HEK293T (cell line): ENCODE measurements at regions not wholly inside any gene's neighbourhood (a gene's known extent, or its start where the extent isn't known, plus 50 kb on each side); places are given as distances from the start of the nearest gene placed in this dataset.

Source experiments
- ARNT ChIP-seq: fragments of 450-650 bp; IDR thresholded peaks from 2 replicates; pipeline ENCODE4 v1.6.1; 2017; ENCODE audit warnings: mild to moderate bottlenecking
- ELF4 ChIP-seq: fragments of 450-650 bp; IDR thresholded peaks from 2 replicates; pipeline ENCODE4 v1.6.1; 2017; ENCODE audit warnings: antibody characterized with exemption
- FOXA1 ChIP-seq: fragments of 450-650 bp; IDR thresholded peaks from 2 replicates; pipeline ENCODE4 v1.6.1; 2016; ENCODE audit warnings: mild to moderate bottlenecking
- FOXK2 ChIP-seq: fragments of 450-650 bp; IDR thresholded peaks from 2 replicates; pipeline ENCODE4 v1.6.1; 2016; ENCODE audit warnings: mild to moderate bottlenecking
- SP1 ChIP-seq: fragments of 450-650 bp; IDR thresholded peaks from 2 replicates; pipeline ENCODE4 v1.6.1; 2017
- SUZ12 ChIP-seq: fragments of 450-650 bp; IDR thresholded peaks from 2 replicates; pipeline ENCODE4 v1.6.1; 2016; ENCODE audit warnings: mild to moderate bottlenecking

- no peak for TF ChIP-seq ARNT
- no peak for TF ChIP-seq FOXA1
- no peak for TF ChIP-seq SP1
- no peak for TF ChIP-seq FOXK2
- TF ChIP-seq ELF4: no peak
- no peak for TF ChIP-seq SUZ12
Observed at GRCh38 chr3:178367817-178368617, 168.2 kb upstream of the KCNMB2 start.
